H1 (cell line): ENCODE measurements at regions not wholly inside any gene's neighbourhood (a gene's known extent, or its start where the extent isn't known, plus 50 kb on each side); places are given as distances from the start of the nearest gene placed in this dataset.

ENCODE experiments used
- CTCF ChIA-PET: fragments of 300-600 bp; sonication (Branson Sonifier 250); formaldehyde crosslinking; loops from one replicate; lab custom pipeline; 2021; ENCODE audit not compliant: partially characterized antibody; lab: Charles Lee
- POLR2A ChIA-PET: fragments of 300-600 bp; sonication (Branson Sonifier 250); formaldehyde crosslinking; loops from one replicate; lab custom pipeline; 2021; ENCODE audit warnings: inconsistent platforms; ENCODE audit not compliant: partially characterized antibody; lab: Charles Lee
- DNase-seq, 2 experiments: peaks; one replicate each; pipeline versions ENCODE4 v3.0.0 to v3.0.0-alpha.2; 2010 to 2022; ENCODE audit warnings: low spot score in 2 of 2, low read depth in 1 of 2, mixed read lengths in 1 of 2
- FAIRE-seq: peaks from 2 replicates; lab custom pipeline; 2011; peaks lifted over from hg19 to GRCh38; lab: Jason Lieb, UNC
- H2AFZ ChIP-seq: 2 replicates; pipeline ENCODE4 v1.8.1; 2012; ENCODE audit warnings: low read length, inconsistent platforms
- H2AK5ac ChIP-seq: 2 replicates; pipeline ENCODE4 v1.6.1; 2013; ENCODE audit warnings: low read depth, low read length
- H2BK120ac ChIP-seq: replicated peaks from 2 replicates; pipeline ENCODE3; 2013; ENCODE audit warnings: low read depth, low read length, inconsistent platforms
- H2BK12ac ChIP-seq: 2 replicates; pipeline ENCODE4 v1.6.1; 2013; ENCODE audit warnings: low read depth, low read length
- H2BK15ac ChIP-seq: 2 replicates; pipeline ENCODE4 v1.6.1; 2013; ENCODE audit warnings: low read length
- H2BK20ac ChIP-seq: 2 replicates; pipeline ENCODE4 v1.6.1; 2013; ENCODE audit warnings: low read length
- H2BK5ac ChIP-seq: 2 replicates; pipeline ENCODE4 v1.6.1; 2013; ENCODE audit warnings: low read depth, low read length
- H3K14ac ChIP-seq: 2 replicates; pipeline ENCODE4 v1.6.1; 2013; ENCODE audit warnings: inconsistent platforms; ENCODE audit not compliant: insufficient read length
- H3K18ac ChIP-seq: 2 replicates; pipeline ENCODE4 v1.6.1; 2013; ENCODE audit warnings: low read length; ENCODE audit errors: extremely low read depth
- H3K23ac ChIP-seq: 2 replicates; pipeline ENCODE4 v1.6.1; 2013; ENCODE audit warnings: inconsistent platforms; ENCODE audit not compliant: insufficient read length
- H3K23me2 ChIP-seq: 2 replicates; pipeline ENCODE4 v1.6.1; 2013; ENCODE audit warnings: low read depth, low read length
- H3K27ac ChIP-seq: 2 replicates; pipeline ENCODE4 v1.6.1; 2011; ENCODE audit warnings: low read depth, low read length, inconsistent platforms
- H3K27me3 ChIP-seq, 4 experiments: replicated peaks in 1 of 4; 1 replicate in 1 of 4; 2 replicates in 3 of 4; pipeline versions ENCODE4 v1.6.1 to v1.8.1; 2011 to 2013; ENCODE audit warnings: low read length in 3 of 4, mild to moderate bottlenecking in 3 of 4, inconsistent platforms in 2 of 4, mixed read lengths in 2 of 4, moderate library complexity in 1 of 4; ENCODE audit not compliant: control insufficient read depth in 3 of 4, insufficient read depth in 3 of 4; ENCODE audit errors: extremely low read depth in 1 of 4
- H3K36me3 ChIP-seq, 4 experiments: 2 replicates each; pipeline versions ENCODE4 v1.6.1 to v1.8.1; 2011 to 2013; ENCODE audit warnings: mild to moderate bottlenecking in 4 of 4, low read length in 3 of 4, moderate library complexity in 2 of 4, control low read depth in 1 of 4, inconsistent platforms in 1 of 4; ENCODE audit not compliant: insufficient read depth in 4 of 4, control insufficient read depth in 2 of 4
- H3K4ac ChIP-seq: replicated peaks from 2 replicates; pipeline ENCODE3; 2013; ENCODE audit warnings: low read length, low read depth, mixed read lengths, inconsistent platforms; ENCODE audit not compliant: insufficient read length
- H3K4me1 ChIP-seq, 4 experiments: replicated peaks in 1 of 4; 1 replicate in 1 of 4; 2 replicates in 3 of 4; pipeline versions ENCODE4 v1.6.1 to v1.8.1; 2011 to 2013; ENCODE audit warnings: low read length in 3 of 4, inconsistent platforms in 2 of 4, mixed read lengths in 1 of 4; ENCODE audit not compliant: insufficient read depth in 4 of 4, control insufficient read depth in 3 of 4
- H3K4me2 ChIP-seq, 2 experiments: 2 replicates each; pipeline versions ENCODE4 v1.6.1 to v1.8.1; 2011 to 2013; ENCODE audit warnings: low read depth in 2 of 2, low read length in 2 of 2, control low read depth in 1 of 2, inconsistent platforms in 1 of 2, mild to moderate bottlenecking in 1 of 2; ENCODE audit not compliant: insufficient read depth in 1 of 2
- H3K4me3 ChIP-seq, 4 experiments: fragments of 200-600, 300-600 bp in 1 of 4; sonication (generic), shearing (Covaris generic), sonication (Bioruptor Twin) in 1 of 4; 2 replicates each; pipeline versions ENCODE4 v1.5.1 to v1.8.1; 2011 to 2016; ENCODE audit warnings: low read length in 4 of 4, low read depth in 3 of 4, control low read depth in 2 of 4, inconsistent platforms in 2 of 4, mild to moderate bottlenecking in 2 of 4, mixed read lengths in 1 of 4, moderate library complexity in 1 of 4; ENCODE audit not compliant: insufficient read depth in 2 of 4; ENCODE audit errors: extremely low read depth in 1 of 4
- H3K56ac ChIP-seq: replicated peaks from 2 replicates; pipeline ENCODE3; 2013; ENCODE audit warnings: low read depth, mild to moderate bottlenecking, mixed read lengths, low read length, inconsistent platforms; ENCODE audit not compliant: insufficient read length
- H3K79me1 ChIP-seq: 2 replicates; pipeline ENCODE4 v1.6.1; 2013; ENCODE audit warnings: low read depth, low read length, control low read depth
- H3K79me2 ChIP-seq, 2 experiments: 2 replicates each; pipeline versions ENCODE4 v1.6.1 to v1.8.1; 2012 to 2013; ENCODE audit warnings: low read length in 2 of 2, mild to moderate bottlenecking in 2 of 2, inconsistent platforms in 1 of 2; ENCODE audit not compliant: insufficient read depth in 2 of 2, control insufficient read depth in 1 of 2
- H3K9ac ChIP-seq, 4 experiments: replicated peaks in 1 of 4; 1 replicate in 1 of 4; 2 replicates in 3 of 4; pipeline versions ENCODE4 v1.6.1 to v1.8.1; 2011 to 2013; ENCODE audit warnings: low read depth in 3 of 4, low read length in 3 of 4, control low read depth in 2 of 4, mild to moderate bottlenecking in 2 of 4, moderate library complexity in 2 of 4, inconsistent platforms in 1 of 4; ENCODE audit errors: extremely low read depth in 1 of 4
- H3K9me3 ChIP-seq, 2 experiments: 2 replicates each; pipeline versions ENCODE4 v1.6.1 to v1.8.1; 2012 to 2013; ENCODE audit warnings: mild to moderate bottlenecking in 2 of 2, moderate library complexity in 2 of 2, control low read depth in 1 of 2, inconsistent platforms in 1 of 2, low read depth in 1 of 2, low read length in 1 of 2, mixed read lengths in 1 of 2; ENCODE audit not compliant: insufficient read depth in 2 of 2
- H4K20me1 ChIP-seq, 2 experiments: replicated peaks in 1 of 2; 2 replicates each; pipeline versions ENCODE3 to v1.8.1; 2011 to 2013; ENCODE audit warnings: inconsistent platforms in 2 of 2, low read length in 2 of 2, mild to moderate bottlenecking in 1 of 2; ENCODE audit not compliant: insufficient read depth in 2 of 2, control insufficient read depth in 1 of 2
- H4K5ac ChIP-seq: 2 replicates; pipeline ENCODE4 v1.6.1; 2013; ENCODE audit warnings: low read length, low read depth, mixed read lengths, inconsistent platforms; ENCODE audit not compliant: insufficient read length
- H4K8ac ChIP-seq: 2 replicates; pipeline ENCODE4 v1.8.0; 2013; ENCODE audit warnings: mild to moderate bottlenecking, moderate library complexity, low read length, inconsistent platforms; ENCODE audit not compliant: insufficient read depth; ENCODE audit errors: extremely low read depth
- H4K91ac ChIP-seq: replicated peaks from 2 replicates; pipeline ENCODE3; 2013; ENCODE audit warnings: low read length, mixed read lengths, inconsistent platforms; ENCODE audit not compliant: insufficient read length
- WGBS, 2 experiments: shearing (Covaris generic) in 1 of 2; methylation state at CpG; one replicate each; pipeline versions ENCODE4 v1.1.6 to v1.1.7; 2013 to 2015; ENCODE audit warnings: low lambda C conversion rate in 2 of 2, mixed read lengths in 2 of 2, inconsistent platforms in 1 of 2, low coverage in 1 of 2, missing lambda C conversion rate in 1 of 2; ENCODE audit not compliant: insufficient replicate concordance in 2 of 2, insufficient coverage in 1 of 2, insufficient read length in 1 of 2; ENCODE audit errors: extremely low coverage in 1 of 2, missing lambda C conversion rate in 1 of 2; 5-methylcytosine and 5-hydroxymethylcytosine counted together
- TF ChIP-seq, protein P1 (sequence below): IDR thresholded peaks from 2 replicates; pipeline ENCODE4 v1.6.1; 2012; ENCODE audit warnings: inconsistent platforms

GRCh38 chr5:165035520-165035919 is 1530.1 kb downstream of the MAT2B start:
- Histone ChIP-seq H3K4ac (no peak overlapping the region), H3K79me2 (no peaks in the 10 kb centered on the region), H3K36me3 (no peaks in the 10 kb centered on the region), H4K20me1 (no peaks in the 10 kb centered on the region), H3K4me2 (no peak overlapping the region), H4K8ac (no peak overlapping the region), H2BK15ac (no peak overlapping the region), H3K27me3 (no peaks in the 10 kb centered on the region), H2AK5ac (no peak overlapping the region), H3K4me3 (no peak overlapping the region), H3K9ac (no peak overlapping the region), H2AFZ (no peak overlapping the region), H3K14ac (no peak overlapping the region), H3K27ac (no peak overlapping the region), H2BK120ac (no peak overlapping the region), H3K9me3 (no peaks in the 10 kb centered on the region), H3K4me1 (peaks cover 0 to 4% (median 0%) of the 10 kb centered on the region in 4 experiments; a peak in 1 of 7 replicates), H3K79me1 (no peaks in the 10 kb centered on the region), H3K23ac (no peak overlapping the region), H3K23me2 (no peaks in the 10 kb centered on the region), H2BK5ac (no peak overlapping the region), H3K18ac (no peak overlapping the region), H2BK20ac (no peak overlapping the region), H2BK12ac (no peak overlapping the region), H3K56ac (no peak overlapping the region), H4K91ac (no peak overlapping the region), H4K5ac (no peak overlapping the region)
- DNase-seq = no peak
- no peak for FAIRE-seq
- CTCF ChIA-PET = interaction anchor here (0.6 kb wide), 1 partner anchor 517 kb away, joined by 3 read pairs; no protein-coding TSS in a partner anchor
- TF ChIP-seq, protein P1, sequence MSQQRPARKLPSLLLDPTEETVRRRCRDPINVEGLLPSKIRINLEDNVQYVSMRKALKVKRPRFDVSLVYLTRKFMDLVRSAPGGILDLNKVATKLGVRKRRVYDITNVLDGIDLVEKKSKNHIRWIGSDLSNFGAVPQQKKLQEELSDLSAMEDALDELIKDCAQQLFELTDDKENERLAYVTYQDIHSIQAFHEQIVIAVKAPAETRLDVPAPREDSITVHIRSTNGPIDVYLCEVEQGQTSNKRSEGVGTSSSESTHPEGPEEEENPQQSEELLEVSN = no peak
- POLR2A ChIA-PET = no interaction called here
- 95% methylated on average over 1 of the region's 1 CpG; no CpG with 5 or more reads in 1 of the 2 experiments for WGBS, 2 experiments
